Heart left ventricle (tissue), 13 donors: ENCODE measurements at regions not wholly inside any gene's neighbourhood (a gene's known extent, or its start where the extent isn't known, plus 50 kb on each side); places are given as distances from the start of the nearest gene placed in this dataset.

ENCODE experiments used
- CTCF ChIP-seq, 12 donors: fragments of 200-600 bp; sonication (generic) in 4 of 12; IDR thresholded peaks; one replicate each; pipeline versions ENCODE4 v1.5.0 to v1.8.0; 2018 to 2022; ENCODE audit warnings: antibody characterized with exemption in 12 of 12, mild to moderate bottlenecking in 5 of 12
- POLR2A ChIP-seq, 2 donors: fragments of 450-650 bp; IDR thresholded peaks; one replicate each; pipeline ENCODE4 v1.6.1; 2017; ENCODE audit warnings: antibody characterized with exemption in 2 of 2, mild to moderate bottlenecking in 2 of 2, moderate library complexity in 2 of 2
- donor health status: ischemic (EF 13 %, LVEDD 7.1; RV severe dilation, severe dysfunction).
- donor health status: DM: no; HTN: yes; CAD: no.
- donor health status: DM: no; HTN: no; CAD: no.
- donor health status: ischemic (EF 25% LVEDD 6.9; RV normal size, moderate dysfunction).
- donor health status: ischemic (EF 25% LVEDD 5.7; RV mildly dilated, moderate dysfunction).
- donor health status: ischemic (EF 35%, LVEDD 5.7; RV mildly dilated, moderate dysfunction).
- donor health status: nonischemic (EF 11% LVEDD 7.7; RV severe dilation, severe dysfunction).
- donor health status: DM: yes; HTN: yes; CAD: no.
- donor health status: PGD.
- donor health status: ischemic (EF 29% LVEDD 5.4; RV normal size, mild dysfunction).
- donor health status: nonischemic (EF 23%, LVEDD 6.1; RV moderate dilation, normal function).

GRCh38 chr4:24335616-24336015, 248.7 kb downstream of the DHX15 start:
- no peak for TF ChIP-seq CTCF (IDR thresholded peaks at IDR 0.05)
- TF ChIP-seq POLR2A (IDR thresholded peaks at IDR 0.05): no peak
